ENCODE measurements at regions not wholly inside any gene's neighbourhood (a gene's known extent, or its start where the extent isn't known, plus 50 kb on each side); places are given as distances from the start of the nearest gene placed in this dataset.

- H3K36me3 ChIP-seq (ENCODE audit: control insufficient read depth, insufficient read depth, low read length), result no peaks in the 10 kb centered on the region
- 80% methylated on average over 1 of the region's 3 CpGs; no CpG with 5 or more reads in 1 of the 2 experiments for WGBS, 2 experiments (ENCODE audit: insufficient coverage in 1 of 2, insufficient read length in 1 of 2)
- Mint-ChIP-seq H3K36me3 (ENCODE audit: low read depth) (no peaks in the 10 kb centered on the region), H3K4me3 (no peak overlapping the region), H3K4me1 (peaks cover 11% of the 10 kb centered on the region), H3K27me3 (ENCODE audit: insufficient read depth) (peaks cover 13% of the 10 kb centered on the region), H3K9me3 (no peaks in the 10 kb centered on the region), H3K27ac (no peak overlapping the region)
- no peak overlapping the region for H3K4me3 ChIP-seq (ENCODE audit: low read length)
- peaks cover 4% of the 10 kb centered on the region for H3K4me1 ChIP-seq (ENCODE audit: control insufficient read depth, insufficient read depth, low read length)
- H3K9me3 ChIP-seq (ENCODE audit: control insufficient read depth, low read length), result no peaks in the 10 kb centered on the region
- no peak for TF ChIP-seq CTCF (conservative IDR thresholded peaks at IDR 0.05)
- no peak overlapping the region for H3K27ac ChIP-seq (ENCODE audit: low read depth, low read length)
- H3K9ac ChIP-seq (ENCODE audit: extremely low read depth, low read length, poor library complexity, severe bottlenecking), result no peak overlapping the region
- DNase-seq, result no peak
- H3K27me3 ChIP-seq (ENCODE audit: control insufficient read depth, insufficient read depth, low read length, poor library complexity, severe bottlenecking), result no peaks in the 10 kb centered on the region
These were observed 426.8 kb upstream of the CADM1 start for GRCh38 chr11:115930886-115931547.

GRCh38 chr11:115930291-115930690 lies 426.1 kb upstream of the CADM1 start:
- no peaks in the 10 kb centered on the region for H3K9me3 Mint-ChIP-seq
- H3K9me3 ChIP-seq (ENCODE audit: control insufficient read depth, low read length), result no peaks in the 10 kb centered on the region
- H3K36me3 Mint-ChIP-seq (ENCODE audit: low read depth), result no peaks in the 10 kb centered on the region
- H3K27me3 Mint-ChIP-seq (ENCODE audit: insufficient read depth), result peaks cover 10% of the 10 kb centered on the region
- no peak overlapping the region for H3K27ac Mint-ChIP-seq
- H3K4me3 Mint-ChIP-seq, result no peak overlapping the region
- TF ChIP-seq CTCF (conservative IDR thresholded peaks at IDR 0.05), result no peak
- peaks cover 4% of the 10 kb centered on the region for H3K4me1 ChIP-seq (ENCODE audit: control insufficient read depth, insufficient read depth, low read length)
- no peak overlapping the region for H3K4me3 ChIP-seq (ENCODE audit: low read length)
- no peak overlapping the region for H3K27ac ChIP-seq (ENCODE audit: low read depth, low read length)
- WGBS, 2 experiments (ENCODE audit: insufficient coverage in 1 of 2, insufficient read length in 1 of 2), result 83% methylated on average over 2 of the region's 2 CpGs; no CpG with 5 or more reads in 1 of the 2 experiments
- no peak for DNase-seq
- H3K27me3 ChIP-seq (ENCODE audit: control insufficient read depth, insufficient read depth, low read length, poor library complexity, severe bottlenecking), result no peaks in the 10 kb centered on the region
- peaks cover 11% of the 10 kb centered on the region for H3K4me1 Mint-ChIP-seq
- H3K9ac ChIP-seq (ENCODE audit: extremely low read depth, low read length, poor library complexity, severe bottlenecking), result no peak overlapping the region
- H3K36me3 ChIP-seq (ENCODE audit: control insufficient read depth, insufficient read depth, low read length), result no peaks in the 10 kb centered on the region

- Mint-ChIP-seq H3K4me1 (peaks cover 11% of the 10 kb centered on the region), H3K4me3 (no peak overlapping the region), H3K27me3 (ENCODE audit: insufficient read depth) (peaks cover 13% of the 10 kb centered on the region), H3K27ac (no peak overlapping the region), H3K9me3 (no peaks in the 10 kb centered on the region), H3K36me3 (ENCODE audit: low read depth) (no peaks in the 10 kb centered on the region)
- H3K36me3 ChIP-seq (ENCODE audit: control insufficient read depth, insufficient read depth, low read length), result no peaks in the 10 kb centered on the region
- H3K4me1 ChIP-seq (ENCODE audit: control insufficient read depth, insufficient read depth, low read length), result peaks cover 4% of the 10 kb centered on the region
- WGBS, 2 experiments (ENCODE audit: insufficient coverage in 1 of 2, insufficient read length in 1 of 2), result 78 to 87% methylated on average over 4 to 6 of the region's 6 CpGs
- peaks cover 4% of the 10 kb centered on the region for H3K27me3 ChIP-seq (ENCODE audit: control insufficient read depth, insufficient read depth, low read length, poor library complexity, severe bottlenecking)
- H3K27ac ChIP-seq (ENCODE audit: low read depth, low read length), result no peak overlapping the region
- no peak overlapping the region for H3K9ac ChIP-seq (ENCODE audit: extremely low read depth, low read length, poor library complexity, severe bottlenecking)
- no peaks in the 10 kb centered on the region for H3K9me3 ChIP-seq (ENCODE audit: control insufficient read depth, low read length)
- DNase-seq, result no peak
- H3K4me3 ChIP-seq (ENCODE audit: low read length), result no peak overlapping the region
- no peak for TF ChIP-seq CTCF (conservative IDR thresholded peaks at IDR 0.05)
These were observed 425.5 kb upstream of the CADM1 start for GRCh38 chr11:115929618-115930129.

Measured in endodermal cell (in vitro differentiated cells).